ENCODE measurements at regions not wholly inside any gene's neighbourhood (a gene's known extent, or its start where the extent isn't known, plus 50 kb on each side); places are given as distances from the start of the nearest gene placed in this dataset.

- no peak for TF ChIP-seq CTCF (conservative IDR thresholded peaks at IDR 0.05; ENCODE audit: low read depth, low read length)
- no peak for DNase-seq (ENCODE audit: low read depth)
- no peak overlapping the region for H3K4me3 ChIP-seq (ENCODE audit: low read depth, low read length)
These were observed 267.9 kb upstream of the DPYD start for GRCh38 chr1:98188774-98189173.

DNA sequence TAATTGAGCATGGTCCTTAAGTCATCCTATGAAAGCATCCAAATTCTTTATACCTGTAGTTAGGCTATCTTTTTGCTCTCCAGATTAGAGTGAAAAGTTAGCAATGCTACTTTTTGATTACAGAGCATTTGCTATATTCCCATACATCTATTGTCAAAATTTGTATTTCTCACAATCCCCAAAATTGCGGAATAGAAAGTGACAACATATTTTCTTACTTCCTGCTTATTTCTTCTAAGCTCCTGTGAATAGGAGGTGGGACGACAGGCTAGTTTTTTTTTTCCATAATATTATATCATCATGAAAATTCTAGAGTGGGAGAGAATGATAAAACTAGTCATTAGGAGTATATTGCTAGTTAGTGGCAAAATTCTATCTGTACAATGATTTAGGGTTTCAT lies 264.0 kb upstream of the DPYD start:
- DNase-seq (ENCODE audit: low read depth): no peak
- no peak for TF ChIP-seq CTCF (conservative IDR thresholded peaks at IDR 0.05; ENCODE audit: low read depth, low read length)
- no peak overlapping the region for H3K4me3 ChIP-seq (ENCODE audit: low read depth, low read length)

- no peak for TF ChIP-seq CTCF (conservative IDR thresholded peaks at IDR 0.05; ENCODE audit: low read depth, low read length)
- DNase-seq (ENCODE audit: low read depth): no peak
These were observed 260.4 kb upstream of the DPYD start for GRCh38 chr1:98181036-98181764.

DNA sequence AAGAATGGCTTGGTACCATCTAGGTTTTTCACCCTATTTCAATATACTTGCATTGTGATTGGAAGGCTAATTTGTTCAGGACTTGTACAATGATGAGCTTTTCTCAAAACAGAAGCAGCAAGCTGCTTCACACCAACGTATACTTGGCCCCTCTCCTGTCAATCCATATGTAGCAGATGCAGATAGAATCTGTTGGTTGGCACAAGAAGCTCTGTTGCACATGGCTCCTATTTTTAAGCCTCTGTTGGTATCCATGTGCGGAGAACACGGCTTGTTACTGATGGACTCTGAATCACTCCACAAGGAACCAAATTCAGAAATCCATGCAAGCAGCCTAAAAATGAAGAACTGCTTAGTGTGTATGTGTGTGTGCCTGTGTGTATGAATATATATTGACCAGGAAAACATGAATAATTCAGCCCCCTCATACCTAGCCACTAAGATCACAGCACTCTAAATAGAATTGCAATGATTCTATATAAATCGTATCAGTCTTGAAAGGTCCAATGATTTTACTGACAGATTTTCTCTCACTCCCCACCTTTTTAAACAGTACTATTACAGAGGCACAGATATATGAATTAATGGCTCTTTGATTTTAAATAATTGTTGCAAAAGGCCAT lies 258.4 kb upstream of the DPYD start:
- TF ChIP-seq CTCF (conservative IDR thresholded peaks at IDR 0.05; ENCODE audit: low read depth, low read length): no peak
- no peak for DNase-seq (ENCODE audit: low read depth)
- H3K4me3 ChIP-seq (ENCODE audit: low read depth, low read length): no peak overlapping the region

More at GRCh38 chr1:98181036-98181764, 260.4 kb upstream of the DPYD start:
- no peak overlapping the region for H3K4me3 ChIP-seq (ENCODE audit: low read depth, low read length)

GRCh38 chr1:98177751-98178150 lies 256.9 kb upstream of the DPYD start:
- DNase-seq (ENCODE audit: low read depth): no peak
- no peak for TF ChIP-seq CTCF (conservative IDR thresholded peaks at IDR 0.05; ENCODE audit: low read depth, low read length)
- H3K4me3 ChIP-seq (ENCODE audit: low read depth, low read length): no peak overlapping the region

- no peak for DNase-seq (ENCODE audit: low read depth)
- no peak for TF ChIP-seq CTCF (conservative IDR thresholded peaks at IDR 0.05; ENCODE audit: low read depth, low read length)
- H3K4me3 ChIP-seq (ENCODE audit: low read depth, low read length): no peak overlapping the region
These were observed 256.1 kb upstream of the DPYD start for GRCh38 chr1:98176936-98177335.

DNA sequence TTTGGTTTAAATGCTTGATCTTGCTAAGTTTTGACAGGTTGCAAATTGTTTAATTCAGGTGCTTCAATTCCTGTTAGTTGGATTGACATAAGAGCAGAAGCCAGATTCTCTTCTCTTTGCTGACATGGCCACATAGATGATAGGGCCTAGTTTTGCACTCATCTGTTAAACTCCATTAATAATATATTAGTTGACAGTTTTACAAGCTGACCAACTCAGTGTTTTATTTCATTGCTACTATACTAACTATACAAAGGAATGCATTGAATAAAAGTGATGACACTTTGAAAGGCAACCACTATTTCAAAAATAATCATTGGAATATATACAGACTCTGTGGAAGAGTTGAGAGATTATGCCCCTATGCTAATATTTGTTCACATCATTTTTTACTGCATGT lies 255.6 kb upstream of the DPYD start:
- no peak overlapping the region for H3K4me3 ChIP-seq (ENCODE audit: low read depth, low read length)
- TF ChIP-seq CTCF (conservative IDR thresholded peaks at IDR 0.05; ENCODE audit: low read depth, low read length): no peak
- DNase-seq (ENCODE audit: low read depth): no peak

Data from epithelial cell of proximal tubule (primary cell).